B cell (primary cell): ENCODE measurements at regions not wholly inside any gene's neighbourhood (a gene's known extent, or its start where the extent isn't known, plus 50 kb on each side); places are given as distances from the start of the nearest gene placed in this dataset.

Source experiments
- ATAC-seq: fragments of 200-7000 bp; cut with Tn5 transposase; one replicate; pipeline ENCODE4 v1.10.0; 2021; ENCODE audit warnings: low read depth, mild to moderate bottlenecking, moderate number of reproducible peaks, moderate library complexity
- CTCF ChIA-PET: fragments of 350-600 bp; sonication (Branson Sonifier 250); formaldehyde crosslinking; loops from one replicate; lab custom pipeline; 2021; ENCODE audit warnings: antibody characterized with exemption, inconsistent platforms; lab: Charles Lee
- POLR2A ChIA-PET: fragments of 350-600 bp; sonication (Branson Sonifier 250); formaldehyde crosslinking; loops from one replicate; lab custom pipeline; 2021; ENCODE audit warnings: antibody characterized with exemption; lab: Charles Lee
- DNase-seq: peaks from one replicate; pipeline ENCODE4 v3.0.0; 2013
- H2AFZ ChIP-seq: 2 replicates; pipeline ENCODE4 v1.6.1; 2012; ENCODE audit warnings: mild to moderate bottlenecking, low read depth, low read length; ENCODE audit not compliant: insufficient read depth, poor library complexity, severe bottlenecking
- H3K27ac ChIP-seq, 2 donors: 1 replicate in 1 of 2; 2 replicates in 1 of 2; pipeline ENCODE4 v1.5.1; 2012 to 2013; ENCODE audit warnings: low read length in 2 of 2, mild to moderate bottlenecking in 2 of 2, moderate library complexity in 1 of 2
- H3K27me3 ChIP-seq, 4 experiments: fragments of 200-600 bp in 1 of 4; sonication (generic) in 1 of 4; replicated peaks in 1 of 4; 1 replicate in 2 of 4; 2 replicates in 2 of 4; pipeline versions ENCODE4 v1.6.1 to v1.7.0; 2013 to 2016; ENCODE audit warnings: low read length in 3 of 4, mild to moderate bottlenecking in 2 of 4, mixed read lengths in 1 of 4, moderate library complexity in 1 of 4; ENCODE audit not compliant: insufficient read depth in 4 of 4, control insufficient read depth in 3 of 4; ENCODE audit errors: control extremely low read depth in 1 of 4
- H3K36me3 ChIP-seq, 2 experiments: replicated peaks in 1 of 2; 1 replicate in 1 of 2; 2 replicates in 1 of 2; pipeline versions ENCODE4 v1.6.1 to v1.7.1; 2013; ENCODE audit warnings: low read length in 1 of 2; ENCODE audit not compliant: insufficient read depth in 2 of 2, control insufficient read depth in 1 of 2; ENCODE audit errors: control extremely low read depth in 1 of 2, extremely low read depth in 1 of 2
- H3K4me1 ChIP-seq, 2 donors: fragments of 200-600 bp in 1 of 2; sonication (generic) in 1 of 2; 1 replicate in 1 of 2; 2 replicates in 1 of 2; pipeline versions ENCODE4 v1.5.1 to v1.6.1; 2013 to 2017; ENCODE audit warnings: low read length in 2 of 2; ENCODE audit not compliant: control insufficient read depth in 2 of 2, insufficient read depth in 2 of 2
- H3K4me2 ChIP-seq: replicated peaks from 2 replicates; pipeline ENCODE3; 2012; ENCODE audit warnings: mild to moderate bottlenecking, low read depth, low read length; ENCODE audit not compliant: poor library complexity, severe bottlenecking
- H3K4me3 ChIP-seq, 5 experiments: fragments of 200-600 bp in 1 of 5; sonication (generic) in 1 of 5; 1 replicate in 3 of 5; 2 replicates in 2 of 5; pipeline versions ENCODE4 v1.5.1 to v1.7.0; 2011 to 2016; ENCODE audit warnings: low read length in 4 of 5, mild to moderate bottlenecking in 4 of 5, low read depth in 2 of 5, control low read depth in 1 of 5, moderate library complexity in 1 of 5; ENCODE audit not compliant: insufficient read depth in 1 of 5; ENCODE audit errors: control extremely low read depth in 1 of 5, extremely low read depth in 1 of 5
- H3K79me2 ChIP-seq: fragments of 200-600 bp; sonication (generic); one replicate; pipeline ENCODE4 v1.6.0; 2016; ENCODE audit warnings: low read length; ENCODE audit not compliant: control insufficient read depth, insufficient read depth
- H3K9ac ChIP-seq: fragments of 200-600 bp; sonication (generic); 2 replicates; pipeline ENCODE4 v1.6.1; 2017; ENCODE audit warnings: mild to moderate bottlenecking, low read length, moderate library complexity
- H3K9me3 ChIP-seq, 3 donors: one replicate each; pipeline versions ENCODE4 v1.6.1 to v1.7.1; 2013; ENCODE audit warnings: low read length in 2 of 3; ENCODE audit not compliant: control insufficient read depth in 2 of 3, insufficient read depth in 1 of 3; ENCODE audit errors: control extremely low read depth in 1 of 3
- H4K20me1 ChIP-seq: 2 replicates; pipeline ENCODE4 v1.6.0; 2012; ENCODE audit warnings: mild to moderate bottlenecking, low read length; ENCODE audit not compliant: insufficient read depth, control insufficient read depth, poor library complexity, severe bottlenecking
- H3K27ac Mint-ChIP-seq: one replicate; pipeline ENCODE4 v1.8.0; 2021; ENCODE audit warnings: mixed read lengths
- H3K27me3 Mint-ChIP-seq: one replicate; pipeline ENCODE4 v1.8.0; 2021; ENCODE audit warnings: mixed read lengths
- H3K4me1 Mint-ChIP-seq: one replicate; pipeline ENCODE4 v1.8.0; 2021; ENCODE audit warnings: mixed read lengths
- H3K4me3 Mint-ChIP-seq: one replicate; pipeline ENCODE4 v1.8.0; 2021; ENCODE audit warnings: mixed read lengths
- H3K9me3 Mint-ChIP-seq: one replicate; pipeline ENCODE4 v1.8.0; 2022; ENCODE audit warnings: mixed read lengths; ENCODE audit not compliant: insufficient read depth
- EZH2 ChIP-seq: IDR thresholded peaks from 2 replicates; pipeline ENCODE4 v1.6.1; 2012; ENCODE audit warnings: borderline replicate concordance, low read depth, mild to moderate bottlenecking, moderate library complexity, low read length; ENCODE audit not compliant: insufficient read depth, poor library complexity, severe bottlenecking
- WGBS: methylation state at CpG from one replicate; pipeline ENCODE4 v1.1.5; 2013; ENCODE audit warnings: missing lambda C conversion rate; ENCODE audit not compliant: insufficient coverage; 5-methylcytosine and 5-hydroxymethylcytosine counted together
- intact Hi-C: fragments of 100-400 bp; cut with micrococcal nuclease; formaldehyde crosslinking; loops from one replicate; pipeline ENCODE4 v1.10.0; 2022
- TF ChIP-seq, protein P1 (sequence below): fragments of 200-600 bp; IDR thresholded peaks from one replicate; pipeline ENCODE4 v1.8.0; 2022; ENCODE audit warnings: antibody characterized with exemption, mild to moderate bottlenecking

DNA sequence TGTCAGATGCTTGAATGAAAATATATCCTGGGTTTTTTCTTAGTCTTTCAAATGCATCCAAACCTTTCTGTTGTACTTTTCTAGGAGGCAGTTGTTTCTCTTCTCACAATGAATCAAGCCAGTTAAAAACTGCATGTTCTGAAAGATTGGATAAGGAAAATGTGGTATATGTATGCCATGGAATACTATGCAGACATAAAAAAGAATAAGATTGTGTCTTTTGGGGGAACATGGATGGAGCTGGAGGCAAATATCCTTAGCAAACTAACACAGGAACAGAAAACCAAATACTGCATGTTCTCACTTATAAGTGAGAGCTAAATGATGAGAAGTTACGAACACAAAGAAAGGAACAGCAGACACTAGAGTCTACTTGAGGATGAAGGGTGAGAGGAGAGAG, 51.7 kb upstream of the MAPK4 start:
- Histone ChIP-seq H3K9me3 (peaks cover 0 to 2% (median 0%) of the 10 kb centered on the region in 3 donors), H2AFZ (no peak overlapping the region), H3K9ac (no peak overlapping the region), H3K27me3 (peaks cover 0 to 6% (median 3%) of the 10 kb centered on the region in 4 experiments), H3K4me3 (no peak overlapping the region), H3K4me1 (no peaks in the 10 kb centered on the region), H3K36me3 (no peaks in the 10 kb centered on the region), H3K27ac (no peak overlapping the region), H4K20me1 (no peaks in the 10 kb centered on the region), H3K4me2 (no peak overlapping the region), H3K79me2 (no peaks in the 10 kb centered on the region)
- ChIA-PET POLR2A (no interaction called here), CTCF (no interaction called here)
- Mint-ChIP-seq H3K27ac (no peak overlapping the region), H3K4me1 (no peaks in the 10 kb centered on the region), H3K4me3 (no peak overlapping the region), H3K27me3 (peaks cover 41% of the 10 kb centered on the region), H3K9me3 (peaks cover 5% of the 10 kb centered on the region)
- no peak for DNase-seq
- intact Hi-C loops: no loop called here
- WGBS: no CpG with 5 or more reads among the region's 1 CpG
- ATAC-seq: no peak
- TF ChIP-seq, protein P1, sequence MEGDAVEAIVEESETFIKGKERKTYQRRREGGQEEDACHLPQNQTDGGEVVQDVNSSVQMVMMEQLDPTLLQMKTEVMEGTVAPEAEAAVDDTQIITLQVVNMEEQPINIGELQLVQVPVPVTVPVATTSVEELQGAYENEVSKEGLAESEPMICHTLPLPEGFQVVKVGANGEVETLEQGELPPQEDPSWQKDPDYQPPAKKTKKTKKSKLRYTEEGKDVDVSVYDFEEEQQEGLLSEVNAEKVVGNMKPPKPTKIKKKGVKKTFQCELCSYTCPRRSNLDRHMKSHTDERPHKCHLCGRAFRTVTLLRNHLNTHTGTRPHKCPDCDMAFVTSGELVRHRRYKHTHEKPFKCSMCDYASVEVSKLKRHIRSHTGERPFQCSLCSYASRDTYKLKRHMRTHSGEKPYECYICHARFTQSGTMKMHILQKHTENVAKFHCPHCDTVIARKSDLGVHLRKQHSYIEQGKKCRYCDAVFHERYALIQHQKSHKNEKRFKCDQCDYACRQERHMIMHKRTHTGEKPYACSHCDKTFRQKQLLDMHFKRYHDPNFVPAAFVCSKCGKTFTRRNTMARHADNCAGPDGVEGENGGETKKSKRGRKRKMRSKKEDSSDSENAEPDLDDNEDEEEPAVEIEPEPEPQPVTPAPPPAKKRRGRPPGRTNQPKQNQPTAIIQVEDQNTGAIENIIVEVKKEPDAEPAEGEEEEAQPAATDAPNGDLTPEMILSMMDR: no peak
- no peak for TF ChIP-seq EZH2

DNA sequence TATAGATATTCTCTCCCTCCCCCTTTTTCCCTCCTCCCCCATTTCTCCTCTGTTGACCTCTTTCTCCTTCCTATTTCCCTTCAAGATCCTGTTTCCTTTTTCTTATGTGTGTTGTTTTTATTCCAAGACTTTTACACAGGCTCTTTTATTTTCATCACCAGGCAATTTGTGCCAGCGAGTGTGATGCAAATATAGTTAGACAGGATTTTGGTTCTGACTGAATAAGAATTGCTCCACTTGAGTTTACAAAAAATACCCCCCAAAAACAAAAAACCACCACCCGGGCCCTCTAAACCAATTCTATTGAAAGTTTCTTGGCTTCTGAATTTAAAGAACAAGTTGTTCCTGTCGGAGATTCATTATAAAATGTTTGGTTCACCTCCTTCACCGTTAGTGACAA, 50.9 kb upstream of the MAPK4 start:
- H3K27ac ChIP-seq: no peak overlapping the region
- Mint-ChIP-seq H3K27me3 (peaks cover 34% of the 10 kb centered on the region), H3K9me3 (peaks cover 5% of the 10 kb centered on the region), H3K27ac (no peak overlapping the region), H3K4me1 (no peaks in the 10 kb centered on the region), H3K4me3 (no peak overlapping the region)
- ATAC-seq (no peak), DNase-seq (no peak)
- no peaks in the 10 kb centered on the region for H3K4me1 ChIP-seq
- H3K9me3 ChIP-seq: peaks cover 0 to 2% (median 0%) of the 10 kb centered on the region in 3 donors
- intact Hi-C loops: no loop called here
- no peaks in the 10 kb centered on the region for H4K20me1 ChIP-seq
- TF ChIP-seq EZH2: no peak
- TF ChIP-seq, protein P1: no peak
- no peak overlapping the region for H3K4me2 ChIP-seq
- ChIA-PET CTCF (no interaction called here), POLR2A (no interaction called here)
- H2AFZ ChIP-seq: no peak overlapping the region
- no peak overlapping the region for H3K4me3 ChIP-seq
- no peaks in the 10 kb centered on the region for H3K36me3 ChIP-seq
- peaks cover 0 to 6% (median 3%) of the 10 kb centered on the region in 4 experiments for H3K27me3 ChIP-seq
- no peak overlapping the region for H3K9ac ChIP-seq
- WGBS: 100% methylated on average over 2 of the region's 4 CpGs
- H3K79me2 ChIP-seq: no peaks in the 10 kb centered on the region
